Stomach smooth muscle (tissue), 2 donors: ENCODE measurements at regions not wholly inside any gene's neighbourhood (a gene's known extent, or its start where the extent isn't known, plus 50 kb on each side); places are given as distances from the start of the nearest gene placed in this dataset.
"Not testable (repeated sequence)": the region's sequence is repeated elsewhere in the genome, so short reads cannot be mapped to it uniquely, and the experiment has no call there.

Experiments
- H3K27ac ChIP-seq: one replicate; pipeline ENCODE4 v1.7.0; 2013; ENCODE audit warnings: mild to moderate bottlenecking, low read length, inconsistent platforms
- H3K27me3 ChIP-seq, 2 donors: one replicate each; pipeline ENCODE4 v1.7.0; 2013; ENCODE audit warnings: low read length in 2 of 2; ENCODE audit not compliant: insufficient read depth in 2 of 2, control insufficient read depth in 1 of 2
- H3K36me3 ChIP-seq, 2 donors: one replicate each; pipeline ENCODE4 v1.7.0; 2013; ENCODE audit warnings: low read length in 2 of 2; ENCODE audit not compliant: control insufficient read depth in 2 of 2, insufficient read depth in 2 of 2
- H3K4me1 ChIP-seq: one replicate; pipeline ENCODE4 v1.7.0; 2013; ENCODE audit warnings: low read length; ENCODE audit not compliant: control insufficient read depth, insufficient read depth
- H3K4me3 ChIP-seq, 2 donors: one replicate each; pipeline ENCODE4 v1.7.0; 2013; ENCODE audit warnings: low read length in 2 of 2
- H3K9ac ChIP-seq, 2 donors: one replicate each; pipeline ENCODE4 v1.7.0; 2013; ENCODE audit warnings: low read length in 2 of 2, mild to moderate bottlenecking in 1 of 2
- H3K9me3 ChIP-seq, 2 donors: one replicate each; pipeline ENCODE4 v1.7.0; 2013; ENCODE audit warnings: low read length in 2 of 2; ENCODE audit not compliant: control insufficient read depth in 2 of 2
- donor health status: healthy.
- donor health status: Pancreatic carcinoma.

GRCh38 chr1:102535829-102536505, 539.2 kb upstream of the OLFM3 start:
- no peak overlapping the region for H3K4me3 ChIP-seq
- no peaks in the 10 kb centered on the region for H3K4me1 ChIP-seq
- H3K9ac ChIP-seq: no peak overlapping the region
- no peak overlapping the region for H3K27ac ChIP-seq
- H3K9me3 ChIP-seq: no peaks in the 10 kb centered on the region
- H3K27me3 ChIP-seq: no peaks in the 10 kb centered on the region
- H3K36me3 ChIP-seq: no peaks in the 10 kb centered on the region

- H3K4me1 ChIP-seq: no peaks in the 10 kb centered on the region
- H3K9me3 ChIP-seq: no peaks in the 10 kb centered on the region
- no peaks in the 10 kb centered on the region for H3K36me3 ChIP-seq
- H3K4me3 ChIP-seq: no peak overlapping the region
- H3K9ac ChIP-seq: no peak overlapping the region
- H3K27me3 ChIP-seq: no peaks in the 10 kb centered on the region
- no peak overlapping the region for H3K27ac ChIP-seq
Measured at GRCh38 chr1:102531036-102531435, 534.3 kb upstream of the OLFM3 start.

GRCh38 chr1:102529446-102529845, 532.7 kb upstream of the OLFM3 start:
- Histone ChIP-seq H3K36me3 (no peaks in the 10 kb centered on the region), H3K4me3 (no peak overlapping the region), H3K9ac (no peak overlapping the region), H3K9me3 (no peaks in the 10 kb centered on the region), H3K4me1 (no peaks in the 10 kb centered on the region), H3K27ac (no peak overlapping the region), H3K27me3 (no peaks in the 10 kb centered on the region)

- peaks cover 0 to 3% of the 10 kb centered on the region in 2 donors for H3K9me3 ChIP-seq
- no peak overlapping the region for H3K9ac ChIP-seq
- H3K36me3 ChIP-seq: no peaks in the 10 kb centered on the region
- no peaks in the 10 kb centered on the region for H3K4me1 ChIP-seq
- H3K27ac ChIP-seq: no peak overlapping the region
- H3K4me3 ChIP-seq: no peak overlapping the region
- no peaks in the 10 kb centered on the region for H3K27me3 ChIP-seq
Measured at GRCh38 chr1:102500758-102501157, 504.0 kb upstream of the OLFM3 start.

GRCh38 chr1:102498929-102499328, 502.2 kb upstream of the OLFM3 start:
- H3K9me3 ChIP-seq: peaks cover 0 to 3% of the 10 kb centered on the region in 2 donors
- no peak overlapping the region for H3K9ac ChIP-seq
- no peaks in the 10 kb centered on the region for H3K27me3 ChIP-seq
- H3K4me1 ChIP-seq: no peaks in the 10 kb centered on the region
- H3K4me3 ChIP-seq: no peak overlapping the region
- no peak overlapping the region for H3K27ac ChIP-seq
- H3K36me3 ChIP-seq: no peaks in the 10 kb centered on the region

GRCh38 chr1:102497810-102498209, 501.1 kb upstream of the OLFM3 start:
- H3K9me3 ChIP-seq, H3K4me1 ChIP-seq, H3K9ac ChIP-seq, H3K27me3 ChIP-seq, H3K27ac ChIP-seq, H3K4me3 ChIP-seq, H3K36me3 ChIP-seq: not testable (repeated sequence)

- H3K36me3 ChIP-seq: no peaks in the 10 kb centered on the region
- H3K27me3 ChIP-seq: no peaks in the 10 kb centered on the region
- H3K4me1 ChIP-seq: no peaks in the 10 kb centered on the region
- H3K4me3 ChIP-seq: no peak overlapping the region
- no peaks in the 10 kb centered on the region for H3K9me3 ChIP-seq
- no peak overlapping the region for H3K27ac ChIP-seq
- H3K9ac ChIP-seq: no peak overlapping the region
Measured at GRCh38 chr1:102472520-102472919, 475.8 kb upstream of the OLFM3 start.

- Histone ChIP-seq H3K27me3 (no peaks in the 10 kb centered on the region), H3K9ac (no peak overlapping the region), H3K36me3 (no peaks in the 10 kb centered on the region), H3K4me3 (no peak overlapping the region), H3K9me3 (no peaks in the 10 kb centered on the region), H3K27ac (no peak overlapping the region), H3K4me1 (no peaks in the 10 kb centered on the region)
Measured at GRCh38 chr1:102470767-102471166, 474.0 kb upstream of the OLFM3 start.

- no peaks in the 10 kb centered on the region for H3K27me3 ChIP-seq
- no peaks in the 10 kb centered on the region for H3K9me3 ChIP-seq
- no peak overlapping the region for H3K27ac ChIP-seq
- no peaks in the 10 kb centered on the region for H3K36me3 ChIP-seq
- H3K9ac ChIP-seq: no peak overlapping the region
- no peak overlapping the region for H3K4me3 ChIP-seq
- no peaks in the 10 kb centered on the region for H3K4me1 ChIP-seq
Measured at GRCh38 chr1:102466487-102466886, 469.8 kb upstream of the OLFM3 start.

- H3K4me3 ChIP-seq: no peak overlapping the region
- H3K9me3 ChIP-seq: no peaks in the 10 kb centered on the region
- no peak overlapping the region for H3K9ac ChIP-seq
- no peaks in the 10 kb centered on the region for H3K4me1 ChIP-seq
- H3K27me3 ChIP-seq: no peaks in the 10 kb centered on the region
- H3K36me3 ChIP-seq: no peaks in the 10 kb centered on the region
- no peak overlapping the region for H3K27ac ChIP-seq
Measured at GRCh38 chr1:102463328-102463727, 466.6 kb upstream of the OLFM3 start.

- H3K36me3 ChIP-seq, H3K9ac ChIP-seq, H3K9me3 ChIP-seq, H3K27me3 ChIP-seq, H3K4me3 ChIP-seq, H3K4me1 ChIP-seq, H3K27ac ChIP-seq: not testable (repeated sequence)
Measured at GRCh38 chr1:102442317-102442716, 445.6 kb upstream of the OLFM3 start.
